HCT116 (cell line): ENCODE measurements at regions not wholly inside any gene's neighbourhood (a gene's known extent, or its start where the extent isn't known, plus 50 kb on each side); places are given as distances from the start of the nearest gene placed in this dataset.

Experiments
- CBX3 ChIP-seq: IDR thresholded peaks from 2 replicates; pipeline ENCODE4 v1.6.1; 2012; ENCODE audit warnings: low read depth
- CEBPB ChIP-seq: IDR thresholded peaks from 2 replicates; pipeline ENCODE4 v1.6.1; 2012; ENCODE audit warnings: low read depth
- EGR1 ChIP-seq: IDR thresholded peaks from 2 replicates; pipeline ENCODE4 v1.6.1; 2012; ENCODE audit warnings: low read depth
- ELF1 ChIP-seq: IDR thresholded peaks from 2 replicates; pipeline ENCODE4 v1.6.1; 2012; ENCODE audit warnings: low read depth, borderline replicate concordance
- FOSL1 ChIP-seq: IDR thresholded peaks from 2 replicates; pipeline ENCODE4 v1.6.1; 2012; ENCODE audit warnings: low read depth
- POLR2AphosphoS5 ChIP-seq: IDR thresholded peaks from 2 replicates; pipeline ENCODE4 v1.6.1; 2011; ENCODE audit warnings: mild to moderate bottlenecking, low read depth, low read length, moderate library complexity
- RAD21 ChIP-seq: IDR thresholded peaks from 2 replicates; pipeline ENCODE4 v1.6.1; 2012; ENCODE audit warnings: low read depth, mild to moderate bottlenecking
- SP1 ChIP-seq: IDR thresholded peaks from 2 replicates; pipeline ENCODE4 v1.6.1; 2012; ENCODE audit warnings: low read depth
- TCF7L2 ChIP-seq: IDR thresholded peaks from 2 replicates; pipeline ENCODE4 v1.7.0; 2011; ENCODE audit warnings: borderline replicate concordance, inconsistent platforms; ENCODE audit not compliant: insufficient read depth, insufficient read length; ENCODE audit errors: extremely low read depth
- ZFX ChIP-seq: fragments of 450-650 bp; IDR thresholded peaks from 2 replicates; pipeline ENCODE4 v1.6.1; 2017
- ZNF274 ChIP-seq: fragments of 200-500 bp; sonication (Bioruptor generic); IDR thresholded peaks from 2 replicates; pipeline ENCODE4 v1.6.1; 2014; ENCODE audit warnings: mild to moderate bottlenecking, low read depth, low read length, inconsistent platforms
- TF ChIP-seq, protein P1 (sequence below), 3 experiments: fragments of 200-600 bp in 1 of 3; sonication (generic) in 1 of 3; IDR thresholded peaks in 2 of 3; conservative IDR thresholded peaks in 1 of 3; 2 replicates each; pipeline ENCODE4 v1.5.1; 2012 to 2017; ENCODE audit warnings: low read depth in 2 of 3, low read length in 2 of 3, antibody characterized with exemption in 1 of 3, borderline replicate concordance in 1 of 3, control low read depth in 1 of 3, mild to moderate bottlenecking in 1 of 3, mixed read lengths in 1 of 3, mixed run types in 1 of 3, moderate library complexity in 1 of 3; ENCODE audit not compliant: insufficient read depth in 1 of 3
- TF ChIP-seq, protein P2 (sequence below): IDR thresholded peaks from 2 replicates; pipeline ENCODE4 v1.6.1; 2012

- TF ChIP-seq, protein P1, sequence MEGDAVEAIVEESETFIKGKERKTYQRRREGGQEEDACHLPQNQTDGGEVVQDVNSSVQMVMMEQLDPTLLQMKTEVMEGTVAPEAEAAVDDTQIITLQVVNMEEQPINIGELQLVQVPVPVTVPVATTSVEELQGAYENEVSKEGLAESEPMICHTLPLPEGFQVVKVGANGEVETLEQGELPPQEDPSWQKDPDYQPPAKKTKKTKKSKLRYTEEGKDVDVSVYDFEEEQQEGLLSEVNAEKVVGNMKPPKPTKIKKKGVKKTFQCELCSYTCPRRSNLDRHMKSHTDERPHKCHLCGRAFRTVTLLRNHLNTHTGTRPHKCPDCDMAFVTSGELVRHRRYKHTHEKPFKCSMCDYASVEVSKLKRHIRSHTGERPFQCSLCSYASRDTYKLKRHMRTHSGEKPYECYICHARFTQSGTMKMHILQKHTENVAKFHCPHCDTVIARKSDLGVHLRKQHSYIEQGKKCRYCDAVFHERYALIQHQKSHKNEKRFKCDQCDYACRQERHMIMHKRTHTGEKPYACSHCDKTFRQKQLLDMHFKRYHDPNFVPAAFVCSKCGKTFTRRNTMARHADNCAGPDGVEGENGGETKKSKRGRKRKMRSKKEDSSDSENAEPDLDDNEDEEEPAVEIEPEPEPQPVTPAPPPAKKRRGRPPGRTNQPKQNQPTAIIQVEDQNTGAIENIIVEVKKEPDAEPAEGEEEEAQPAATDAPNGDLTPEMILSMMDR (IDR thresholded peaks at IDR 0.05 in 2 of 3, conservative IDR thresholded peaks at IDR 0.05 in 1 of 3; ENCODE audit: borderline replicate concordance in 1 of 3, insufficient read depth in 1 of 3, low read depth in 2 of 3, low read length in 2 of 3): no peak
- TF ChIP-seq, protein P2, sequence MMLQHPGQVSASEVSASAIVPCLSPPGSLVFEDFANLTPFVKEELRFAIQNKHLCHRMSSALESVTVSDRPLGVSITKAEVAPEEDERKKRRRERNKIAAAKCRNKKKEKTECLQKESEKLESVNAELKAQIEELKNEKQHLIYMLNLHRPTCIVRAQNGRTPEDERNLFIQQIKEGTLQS: no peak
- TF ChIP-seq RAD21 (no peak), ELF1 (no peak), ZFX (no peak), EGR1 (no peak), TCF7L2 (no peak), CBX3 (no peak), SP1 (no peak), CEBPB (no peak), FOSL1 (no peak), ZNF274 (no peak), POLR2AphosphoS5 (no peak)
Measured at GRCh38 chr10:42980553-42981357, 96.1 kb upstream of the RET start (continued).
